ENCODE measurements at regions not wholly inside any gene's neighbourhood (a gene's known extent, or its start where the extent isn't known, plus 50 kb on each side); places are given as distances from the start of the nearest gene placed in this dataset.
"Not testable (repeated sequence)": the region's sequence is repeated elsewhere in the genome, so short reads cannot be mapped to it uniquely, and the experiment has no call there.

DNA sequence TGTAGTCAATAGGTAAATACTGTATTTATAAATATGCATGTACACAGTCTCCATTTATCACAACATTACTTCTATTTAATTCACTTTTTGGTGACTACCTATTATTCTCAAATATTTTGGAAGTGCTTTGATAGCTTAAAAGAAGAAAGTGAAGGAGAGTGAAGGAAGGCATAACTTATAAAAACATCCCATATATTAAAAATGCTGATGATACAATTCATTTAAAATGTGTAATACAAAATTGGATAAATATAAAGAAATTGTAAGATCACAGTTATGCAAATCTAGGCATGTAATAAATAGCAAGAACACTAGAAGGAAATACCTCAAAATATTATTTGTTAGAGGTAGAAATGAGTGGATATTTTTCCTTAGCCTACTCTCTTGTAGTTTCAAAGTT, 111.6 kb upstream of the ADTRP start:
- H3K9me3 Mint-ChIP-seq (ENCODE audit: low read depth): no peaks in the 10 kb centered on the region
- ATAC-seq (no peak), DNase-seq (no peak)
- no peak overlapping the region for H3K27ac Mint-ChIP-seq
- H3K27me3 Mint-ChIP-seq: peaks cover 19% of the 10 kb centered on the region
- CTCF ChIA-PET: no interaction called here
- no peaks in the 10 kb centered on the region for H3K4me1 Mint-ChIP-seq
- H3K4me3 Mint-ChIP-seq: no peak overlapping the region
- no peaks in the 10 kb centered on the region for H3K36me3 Mint-ChIP-seq

DNA sequence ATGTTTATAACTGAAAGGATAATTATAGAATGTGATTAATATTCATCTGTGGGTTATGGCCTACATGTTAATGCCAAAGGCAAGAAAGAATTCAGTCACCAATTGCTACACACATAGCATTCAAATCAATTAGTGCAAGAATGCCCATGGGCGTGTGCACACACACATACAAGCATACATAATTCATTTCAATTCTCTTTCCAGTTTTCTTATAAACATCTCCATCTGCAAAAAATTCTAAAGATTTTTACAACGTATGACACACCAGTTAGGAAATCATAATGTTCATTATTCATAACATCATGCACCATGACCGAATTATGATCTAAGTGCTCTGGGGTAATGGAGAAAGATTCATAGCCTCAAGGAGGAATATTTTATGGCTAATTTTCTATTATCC, 111.0 kb upstream of the ADTRP start:
- no peak for ATAC-seq
- no peak for DNase-seq
- no peak overlapping the region for H3K4me3 Mint-ChIP-seq
- no peaks in the 10 kb centered on the region for H3K4me1 Mint-ChIP-seq
- H3K27ac Mint-ChIP-seq: no peak overlapping the region
- peaks cover 17% of the 10 kb centered on the region for H3K27me3 Mint-ChIP-seq
- H3K36me3 Mint-ChIP-seq: no peaks in the 10 kb centered on the region
- no peaks in the 10 kb centered on the region for H3K9me3 Mint-ChIP-seq (ENCODE audit: low read depth)
- CTCF ChIA-PET: no interaction called here

- no peaks in the 10 kb centered on the region for H3K36me3 Mint-ChIP-seq
- H3K4me3 Mint-ChIP-seq: no peak overlapping the region
- DNase-seq (no peak), ATAC-seq (no peak)
- CTCF ChIA-PET: no interaction called here
- peaks cover 12% of the 10 kb centered on the region for H3K27me3 Mint-ChIP-seq
- H3K4me1 Mint-ChIP-seq: no peaks in the 10 kb centered on the region
- no peak overlapping the region for H3K27ac Mint-ChIP-seq
- no peaks in the 10 kb centered on the region for H3K9me3 Mint-ChIP-seq (ENCODE audit: low read depth)
Measured at GRCh38 chr6:11888727-11889126, 110.1 kb upstream of the ADTRP start.

DNA sequence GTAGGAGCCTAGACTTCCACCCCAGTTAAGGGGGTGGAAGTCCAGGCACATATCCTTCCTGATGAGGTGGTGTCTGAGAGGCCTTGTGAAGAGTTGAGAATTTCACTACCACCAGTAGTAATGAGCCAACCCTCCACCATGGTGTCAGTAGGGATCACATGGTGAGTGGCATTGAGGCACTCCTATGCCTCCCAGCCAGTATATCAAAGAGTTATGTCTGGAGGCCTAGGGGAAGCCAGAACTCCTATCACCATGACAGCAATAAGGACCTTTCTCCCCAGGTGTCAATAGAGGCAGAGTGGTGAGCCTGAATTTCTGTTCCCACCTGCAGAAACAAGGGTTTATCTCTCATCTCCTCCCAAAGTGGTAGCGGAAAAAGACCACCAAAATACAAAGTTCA, 106.6 kb upstream of the ADTRP start:
- peaks cover 10% of the 10 kb centered on the region for H3K27me3 Mint-ChIP-seq
- H3K9me3 Mint-ChIP-seq (ENCODE audit: low read depth): no peaks in the 10 kb centered on the region
- DNase-seq (no peak), ATAC-seq (no peak)
- H3K4me3 Mint-ChIP-seq: no peak overlapping the region
- no peak overlapping the region for H3K27ac Mint-ChIP-seq
- no peaks in the 10 kb centered on the region for H3K4me1 Mint-ChIP-seq
- H3K36me3 Mint-ChIP-seq: no peaks in the 10 kb centered on the region
- CTCF ChIA-PET: no interaction called here

GRCh38 chr6:11883471-11883870, 104.9 kb upstream of the ADTRP start:
- H3K27ac Mint-ChIP-seq; H3K9me3 Mint-ChIP-seq (ENCODE audit: low read depth); H3K36me3 Mint-ChIP-seq; CTCF ChIA-PET; ATAC-seq; H3K4me1 Mint-ChIP-seq; H3K4me3 Mint-ChIP-seq; DNase-seq; H3K27me3 Mint-ChIP-seq: not testable (repeated sequence)

- H3K36me3 Mint-ChIP-seq; H3K27me3 Mint-ChIP-seq; H3K4me3 Mint-ChIP-seq; CTCF ChIA-PET; H3K4me1 Mint-ChIP-seq; DNase-seq; H3K9me3 Mint-ChIP-seq (ENCODE audit: low read depth); H3K27ac Mint-ChIP-seq; ATAC-seq: not testable (repeated sequence)
Measured at GRCh38 chr6:11880156-11880555, 101.6 kb upstream of the ADTRP start.

GRCh38 chr6:11878735-11879134, 100.1 kb upstream of the ADTRP start:
- CTCF ChIA-PET: no interaction called here
- ATAC-seq: no peak
- Mint-ChIP-seq H3K27ac (no peak overlapping the region), H3K4me1 (no peaks in the 10 kb centered on the region), H3K36me3 (no peaks in the 10 kb centered on the region), H3K27me3 (peaks cover 3% of the 10 kb centered on the region), H3K9me3 (ENCODE audit: low read depth) (no peaks in the 10 kb centered on the region), H3K4me3 (no peak overlapping the region)
- DNase-seq: no peak

GRCh38 chr6:11878029-11878428, 99.4 kb upstream of the ADTRP start:
- DNase-seq (no peak), ATAC-seq (no peak)
- Mint-ChIP-seq H3K27me3 (peaks cover 5% of the 10 kb centered on the region), H3K4me1 (no peaks in the 10 kb centered on the region), H3K36me3 (no peaks in the 10 kb centered on the region), H3K4me3 (no peak overlapping the region), H3K27ac (no peak overlapping the region), H3K9me3 (ENCODE audit: low read depth) (no peaks in the 10 kb centered on the region)
- CTCF ChIA-PET: no interaction called here

GRCh38 chr6:11876934-11877433, 98.4 kb upstream of the ADTRP start:
- no peaks in the 10 kb centered on the region for H3K36me3 Mint-ChIP-seq
- no peak for DNase-seq
- H3K4me1 Mint-ChIP-seq: no peaks in the 10 kb centered on the region
- CTCF ChIA-PET: no interaction called here
- H3K27me3 Mint-ChIP-seq: peaks cover 5% of the 10 kb centered on the region
- no peak overlapping the region for H3K27ac Mint-ChIP-seq
- no peak for ATAC-seq
- no peak overlapping the region for H3K4me3 Mint-ChIP-seq
- H3K9me3 Mint-ChIP-seq (ENCODE audit: low read depth): no peaks in the 10 kb centered on the region

DNA sequence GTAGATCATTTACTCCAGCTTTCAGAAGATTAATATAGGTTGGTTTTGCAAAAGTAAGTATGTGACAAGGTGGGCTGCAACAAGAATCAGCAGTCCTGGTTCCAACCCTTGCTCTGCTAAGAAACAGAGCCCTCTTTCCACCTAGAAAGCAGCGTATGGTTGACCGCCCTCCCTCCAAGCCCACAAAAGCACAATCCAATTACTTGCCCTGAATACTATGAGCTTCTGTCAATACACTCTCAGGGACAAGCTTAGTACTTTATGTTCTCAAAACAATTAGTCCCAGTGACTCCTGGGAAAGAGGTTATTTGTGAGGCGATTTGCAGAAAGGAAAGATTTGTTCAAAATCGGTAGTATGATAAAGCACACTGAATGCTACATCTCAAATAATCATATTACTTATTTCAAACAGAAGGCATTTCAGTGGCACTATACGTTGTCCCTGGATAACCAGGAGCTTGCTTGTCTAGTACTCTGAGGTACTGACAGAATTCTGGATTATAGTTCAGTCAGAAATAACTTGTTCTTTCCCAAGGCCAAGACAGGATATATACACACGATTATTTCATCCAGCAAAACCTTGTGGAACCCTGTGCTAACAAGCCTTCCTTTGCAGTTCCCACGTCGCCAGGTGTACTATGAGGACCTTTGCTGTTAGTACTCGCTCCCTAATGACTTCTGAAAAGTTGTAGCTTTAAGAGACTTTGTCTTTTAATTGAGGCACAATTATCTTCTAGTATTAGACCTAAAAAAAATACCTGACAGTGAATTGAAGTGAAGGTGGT, 96.9 kb upstream of the ADTRP start:
- CTCF ChIA-PET: no interaction called here
- H3K9me3 Mint-ChIP-seq (ENCODE audit: low read depth): no peaks in the 10 kb centered on the region
- no peak for ATAC-seq

DNA sequence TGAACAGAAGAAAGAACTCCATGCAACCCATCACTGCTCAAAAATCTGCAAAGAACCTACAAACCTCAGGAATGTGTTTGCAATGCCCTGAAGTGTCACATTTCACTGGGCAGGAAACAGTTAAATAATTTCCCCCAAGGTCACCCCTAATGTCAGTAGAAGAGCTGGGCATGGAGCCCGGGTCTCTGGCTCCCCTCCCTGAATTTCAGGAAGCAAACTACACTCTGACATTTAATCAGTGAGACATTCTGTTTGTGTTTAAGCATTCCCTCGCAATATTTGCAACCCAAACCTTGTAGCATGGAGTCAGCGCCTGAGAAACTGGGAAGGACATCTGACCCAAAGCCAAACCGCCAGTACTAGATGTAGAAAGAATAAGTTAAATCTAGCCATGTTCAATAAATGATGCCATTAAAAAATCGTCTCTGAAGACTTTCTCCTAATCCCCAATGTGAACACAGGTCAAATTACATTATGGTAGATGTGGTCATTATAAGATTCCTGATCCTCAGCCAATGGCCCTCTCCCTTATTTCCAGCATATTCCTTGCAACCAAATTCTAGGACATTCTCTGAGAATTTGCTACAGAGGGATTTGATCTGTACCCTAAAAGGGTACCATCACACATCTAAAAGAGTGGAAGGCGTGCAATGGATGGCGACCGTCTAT, 91.2 kb upstream of the ADTRP start:
- DNase-seq (no peak), ATAC-seq (no peak)
- CTCF ChIA-PET: no interaction called here
- H3K27ac Mint-ChIP-seq: no peak overlapping the region
- no peaks in the 10 kb centered on the region for H3K4me1 Mint-ChIP-seq
- H3K27me3 Mint-ChIP-seq: peaks cover 2% of the 10 kb centered on the region
- no peaks in the 10 kb centered on the region for H3K9me3 Mint-ChIP-seq (ENCODE audit: low read depth)
- H3K4me3 Mint-ChIP-seq: no peak overlapping the region
- H3K36me3 Mint-ChIP-seq: no peaks in the 10 kb centered on the region

More for the DNA sequence above, 96.9 kb upstream of the ADTRP start:
- Mint-ChIP-seq H3K27ac (no peak overlapping the region), H3K4me1 (no peaks in the 10 kb centered on the region), H3K27me3 (peaks cover 5% of the 10 kb centered on the region), H3K36me3 (no peaks in the 10 kb centered on the region), H3K4me3 (no peak overlapping the region)
- no peak for DNase-seq

DNA sequence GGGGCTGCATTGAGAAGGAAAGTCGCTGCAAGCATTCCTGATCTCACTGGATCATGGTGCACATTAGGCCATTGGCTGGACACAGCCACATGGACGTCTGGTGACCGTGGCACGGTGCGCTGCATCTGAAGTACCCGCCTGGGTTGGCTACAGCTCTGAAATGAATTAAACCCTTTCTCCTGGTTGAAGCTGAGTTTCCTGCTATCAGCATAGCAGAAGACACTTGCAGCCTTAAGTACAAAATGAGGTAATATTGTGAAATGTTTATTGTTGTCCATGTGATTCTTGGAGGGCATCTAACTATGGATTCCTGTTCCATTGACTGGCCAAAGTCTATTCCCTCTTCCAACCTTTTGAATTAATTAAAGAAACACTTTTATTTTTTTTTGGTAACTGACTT, 89.8 kb upstream of the ADTRP start:
- Mint-ChIP-seq H3K9me3 (ENCODE audit: low read depth) (no peaks in the 10 kb centered on the region), H3K27ac (no peak overlapping the region), H3K4me3 (no peak overlapping the region), H3K4me1 (no peaks in the 10 kb centered on the region), H3K27me3 (peaks cover 3% of the 10 kb centered on the region), H3K36me3 (no peaks in the 10 kb centered on the region)
- no peak for DNase-seq
- no peak for ATAC-seq
- CTCF ChIA-PET: no interaction called here

GRCh38 chr6:11865680-11866300, 87.2 kb upstream of the ADTRP start:
- Mint-ChIP-seq H3K4me1 (no peaks in the 10 kb centered on the region), H3K27me3 (peaks cover 2% of the 10 kb centered on the region), H3K27ac (no peak overlapping the region), H3K36me3 (no peaks in the 10 kb centered on the region), H3K9me3 (ENCODE audit: low read depth) (no peaks in the 10 kb centered on the region), H3K4me3 (no peak overlapping the region)
- ATAC-seq (no peak), DNase-seq (no peak)
- CTCF ChIA-PET: no interaction called here

- no peak overlapping the region for H3K27ac Mint-ChIP-seq
- H3K4me1 Mint-ChIP-seq: no peaks in the 10 kb centered on the region
- CTCF ChIA-PET: no interaction called here
- no peaks in the 10 kb centered on the region for H3K9me3 Mint-ChIP-seq (ENCODE audit: low read depth)
- H3K4me3 Mint-ChIP-seq: no peak overlapping the region
- no peaks in the 10 kb centered on the region for H3K36me3 Mint-ChIP-seq
- peaks cover 15% of the 10 kb centered on the region for H3K27me3 Mint-ChIP-seq
- DNase-seq: no peak
- no peak for ATAC-seq
Measured at GRCh38 chr6:11858439-11858838, 79.8 kb upstream of the ADTRP start.
